ENCODE measurements at regions not wholly inside any gene's neighbourhood (a gene's known extent, or its start where the extent isn't known, plus 50 kb on each side); places are given as distances from the start of the nearest gene placed in this dataset.
"Not testable (repeated sequence)": the region's sequence is repeated elsewhere in the genome, so short reads cannot be mapped to it uniquely, and the experiment has no call there.

DNA sequence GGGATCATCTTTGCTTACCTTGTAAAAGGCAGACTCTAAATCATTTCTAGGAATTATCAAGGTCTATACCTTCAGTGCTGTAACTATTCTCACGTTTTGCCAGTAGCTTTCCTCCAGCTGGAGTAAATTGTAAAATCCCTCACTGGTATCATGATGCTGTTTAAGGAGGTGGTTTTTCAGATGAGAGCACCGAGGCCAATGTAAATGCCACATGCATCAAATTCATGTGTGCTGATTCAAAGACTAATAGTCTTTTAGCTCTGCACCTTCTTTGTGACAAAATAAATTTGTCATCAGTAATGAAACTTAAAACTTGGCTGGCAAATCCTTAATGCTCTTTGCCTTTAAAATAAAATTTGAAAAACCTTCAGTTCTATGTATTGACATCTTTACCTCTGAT lies 503.8 kb downstream of the SETD4 start:
- H3K4me1 ChIP-seq (ENCODE audit: control insufficient read depth, insufficient read depth, low read length) = no peaks in the 10 kb centered on the region
- peaks cover 0 to 3% of the 10 kb centered on the region in 2 donors for H3K27me3 ChIP-seq (ENCODE audit: control insufficient read depth in 1 of 2, insufficient read depth in 2 of 2, low read length in 2 of 2)
- H3K9me3 ChIP-seq (ENCODE audit: control insufficient read depth in 2 of 2, low read length in 2 of 2) = no peaks in the 10 kb centered on the region
- no peak overlapping the region for H3K4me3 ChIP-seq (ENCODE audit: low read length in 2 of 2)
- no peak overlapping the region for H3K27ac ChIP-seq (ENCODE audit: low read length)
- H3K36me3 ChIP-seq (ENCODE audit: control insufficient read depth in 2 of 2, insufficient read depth in 2 of 2, low read length in 2 of 2) = no peaks in the 10 kb centered on the region
- H3K9ac ChIP-seq (ENCODE audit: low read length in 2 of 2) = no peak overlapping the region

GRCh38 chr21:35552483-35552882 lies 503.4 kb upstream of the RUNX1 start:
- H3K4me3 ChIP-seq (ENCODE audit: low read length in 2 of 2); H3K9ac ChIP-seq (ENCODE audit: low read length in 2 of 2); H3K36me3 ChIP-seq (ENCODE audit: control insufficient read depth in 2 of 2, insufficient read depth in 2 of 2, low read length in 2 of 2); H3K9me3 ChIP-seq (ENCODE audit: control insufficient read depth in 2 of 2, low read length in 2 of 2); H3K27me3 ChIP-seq (ENCODE audit: control insufficient read depth in 1 of 2, insufficient read depth in 2 of 2, low read length in 2 of 2); H3K27ac ChIP-seq (ENCODE audit: low read length); H3K4me1 ChIP-seq (ENCODE audit: control insufficient read depth, insufficient read depth, low read length): not testable (repeated sequence)

GRCh38 chr21:35548904-35549615 lies 500.0 kb upstream of the RUNX1 start:
- Histone ChIP-seq H3K27me3 (ENCODE audit: control insufficient read depth in 1 of 2, insufficient read depth in 2 of 2, low read length in 2 of 2) (no peaks in the 10 kb centered on the region), H3K27ac (ENCODE audit: low read length) (no peak overlapping the region), H3K9ac (ENCODE audit: low read length in 2 of 2) (no peak overlapping the region), H3K36me3 (ENCODE audit: control insufficient read depth in 2 of 2, insufficient read depth in 2 of 2, low read length in 2 of 2) (no peaks in the 10 kb centered on the region), H3K4me3 (ENCODE audit: low read length in 2 of 2) (no peak overlapping the region), H3K9me3 (ENCODE audit: control insufficient read depth in 2 of 2, low read length in 2 of 2) (no peaks in the 10 kb centered on the region), H3K4me1 (ENCODE audit: control insufficient read depth, insufficient read depth, low read length) (no peaks in the 10 kb centered on the region)

DNA sequence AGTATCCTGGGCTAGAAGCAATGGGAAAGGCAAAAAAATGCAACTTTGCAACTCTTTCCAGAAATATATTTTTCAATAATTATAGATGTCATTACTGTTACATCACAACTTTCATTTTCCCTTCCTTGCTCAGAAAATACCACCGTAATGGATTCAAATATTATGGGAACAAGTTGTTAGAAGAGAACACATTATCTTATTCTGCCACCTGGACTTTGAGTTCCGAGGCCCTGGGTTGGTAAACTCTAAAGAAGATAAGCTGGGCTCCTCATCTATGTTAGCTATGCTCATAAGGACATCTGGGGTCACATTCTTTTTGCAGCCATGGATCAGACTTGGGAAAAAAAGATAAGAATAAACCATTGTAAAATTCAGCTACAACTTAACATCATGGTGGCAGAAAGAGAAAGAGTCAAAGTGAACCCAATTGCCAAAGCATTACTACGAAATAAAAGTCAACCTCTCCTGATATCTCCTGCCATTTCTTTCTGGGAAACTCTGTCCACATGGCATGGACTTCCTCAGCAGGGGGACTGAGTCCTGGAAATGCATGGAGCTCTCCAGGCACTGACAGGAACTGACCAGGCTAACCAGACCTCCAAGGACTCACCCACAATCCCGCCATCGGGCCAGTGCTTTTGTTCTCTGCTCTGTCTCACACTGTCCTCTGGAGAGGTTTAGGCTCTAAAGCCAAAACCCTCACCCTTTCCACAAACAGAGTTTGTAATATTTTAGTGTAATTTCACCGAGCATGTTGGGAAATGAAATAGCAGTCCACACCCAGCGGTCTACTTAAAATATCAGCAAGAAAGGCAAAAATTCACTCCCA lies 499.1 kb upstream of the RUNX1 start:
- Histone ChIP-seq H3K27ac (ENCODE audit: low read length) (no peak overlapping the region), H3K4me3 (ENCODE audit: low read length in 2 of 2) (no peak overlapping the region), H3K36me3 (ENCODE audit: control insufficient read depth in 2 of 2, insufficient read depth in 2 of 2, low read length in 2 of 2) (no peaks in the 10 kb centered on the region)

GRCh38 chr21:35543746-35544145 lies 494.6 kb upstream of the RUNX1 start:
- H3K9me3 ChIP-seq (ENCODE audit: control insufficient read depth in 2 of 2, low read length in 2 of 2) = no peaks in the 10 kb centered on the region
- no peaks in the 10 kb centered on the region for H3K36me3 ChIP-seq (ENCODE audit: control insufficient read depth in 2 of 2, insufficient read depth in 2 of 2, low read length in 2 of 2)
- H3K27me3 ChIP-seq (ENCODE audit: control insufficient read depth in 1 of 2, insufficient read depth in 2 of 2, low read length in 2 of 2) = no peaks in the 10 kb centered on the region
- H3K4me1 ChIP-seq (ENCODE audit: control insufficient read depth, insufficient read depth, low read length) = no peaks in the 10 kb centered on the region
- H3K27ac ChIP-seq (ENCODE audit: low read length) = no peak overlapping the region
- no peak overlapping the region for H3K4me3 ChIP-seq (ENCODE audit: low read length in 2 of 2)
- H3K9ac ChIP-seq (ENCODE audit: low read length in 2 of 2) = no peak overlapping the region

More for the DNA sequence above, 499.1 kb upstream of the RUNX1 start:
- no peaks in the 10 kb centered on the region for H3K4me1 ChIP-seq (ENCODE audit: control insufficient read depth, insufficient read depth, low read length)
- no peaks in the 10 kb centered on the region for H3K27me3 ChIP-seq (ENCODE audit: control insufficient read depth in 1 of 2, insufficient read depth in 2 of 2, low read length in 2 of 2)
- no peak overlapping the region for H3K9ac ChIP-seq (ENCODE audit: low read length in 2 of 2)
- no peaks in the 10 kb centered on the region for H3K9me3 ChIP-seq (ENCODE audit: control insufficient read depth in 2 of 2, low read length in 2 of 2)

DNA sequence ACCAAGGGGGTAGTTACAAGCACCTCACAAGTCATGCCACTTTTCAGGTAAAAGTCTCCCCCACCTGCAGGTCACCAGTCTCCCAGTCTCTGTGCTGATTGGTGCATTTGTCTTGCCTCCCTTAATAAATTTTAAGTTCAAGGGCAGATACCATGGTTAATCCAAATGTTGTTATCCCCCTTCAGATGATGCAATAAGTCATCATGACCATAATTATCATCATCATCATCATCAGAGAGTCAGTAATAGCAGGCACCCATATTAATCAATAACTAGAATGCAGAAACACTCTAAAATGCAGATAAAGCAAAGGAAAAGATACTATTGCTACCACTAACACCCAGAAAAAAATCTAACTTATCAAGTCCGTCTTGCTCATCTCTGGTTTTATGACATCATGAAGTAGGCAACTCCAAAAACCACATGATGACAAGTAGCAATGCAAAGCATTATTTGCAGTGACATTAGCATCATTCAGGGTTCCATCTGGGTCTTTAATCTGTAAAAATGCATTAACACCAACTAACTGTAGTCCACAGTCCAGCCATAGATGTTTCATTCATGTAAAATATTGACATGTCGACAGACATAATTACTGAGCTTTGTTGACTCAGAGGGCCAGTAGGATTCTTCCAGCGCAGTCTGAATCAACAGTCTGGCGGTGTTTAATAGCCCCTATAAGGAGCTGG lies 492.0 kb upstream of the RUNX1 start:
- Histone ChIP-seq H3K27me3 (ENCODE audit: control insufficient read depth in 1 of 2, insufficient read depth in 2 of 2, low read length in 2 of 2) (no peaks in the 10 kb centered on the region), H3K9me3 (ENCODE audit: control insufficient read depth in 2 of 2, low read length in 2 of 2) (no peaks in the 10 kb centered on the region)

DNA sequence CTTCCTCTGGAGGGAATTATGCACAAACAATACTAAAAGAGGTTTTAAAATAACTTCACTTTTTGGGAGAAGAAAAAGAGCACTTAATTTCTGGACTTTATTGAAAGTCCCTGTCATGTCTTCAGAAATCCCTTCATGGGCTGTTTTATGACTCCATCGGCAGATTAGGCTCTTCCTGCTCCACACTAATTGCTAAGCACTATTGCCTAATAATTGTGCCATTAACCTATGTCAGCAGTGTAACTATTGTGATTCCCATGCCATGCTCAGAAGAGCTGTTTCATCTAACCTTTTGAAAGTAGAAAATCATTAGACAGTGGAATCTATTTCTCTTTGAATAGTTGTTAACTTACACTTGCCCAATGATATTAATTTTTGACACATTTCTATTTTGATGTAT lies 489.3 kb upstream of the RUNX1 start:
- no peak overlapping the region for H3K4me3 ChIP-seq (ENCODE audit: low read length in 2 of 2)
- no peaks in the 10 kb centered on the region for H3K9me3 ChIP-seq (ENCODE audit: control insufficient read depth in 2 of 2, low read length in 2 of 2)
- no peaks in the 10 kb centered on the region for H3K36me3 ChIP-seq (ENCODE audit: control insufficient read depth in 2 of 2, insufficient read depth in 2 of 2, low read length in 2 of 2)
- no peaks in the 10 kb centered on the region for H3K27me3 ChIP-seq (ENCODE audit: control insufficient read depth in 1 of 2, insufficient read depth in 2 of 2, low read length in 2 of 2)
- no peak overlapping the region for H3K9ac ChIP-seq (ENCODE audit: low read length in 2 of 2)
- no peaks in the 10 kb centered on the region for H3K4me1 ChIP-seq (ENCODE audit: control insufficient read depth, insufficient read depth, low read length)
- H3K27ac ChIP-seq (ENCODE audit: low read length) = no peak overlapping the region

More for the DNA sequence above, 492.0 kb upstream of the RUNX1 start:
- Histone ChIP-seq H3K27ac (ENCODE audit: low read length) (no peak overlapping the region), H3K4me1 (ENCODE audit: control insufficient read depth, insufficient read depth, low read length) (no peaks in the 10 kb centered on the region), H3K4me3 (ENCODE audit: low read length in 2 of 2) (no peak overlapping the region), H3K36me3 (ENCODE audit: control insufficient read depth in 2 of 2, insufficient read depth in 2 of 2, low read length in 2 of 2) (no peaks in the 10 kb centered on the region), H3K9ac (ENCODE audit: low read length in 2 of 2) (no peak overlapping the region)

DNA sequence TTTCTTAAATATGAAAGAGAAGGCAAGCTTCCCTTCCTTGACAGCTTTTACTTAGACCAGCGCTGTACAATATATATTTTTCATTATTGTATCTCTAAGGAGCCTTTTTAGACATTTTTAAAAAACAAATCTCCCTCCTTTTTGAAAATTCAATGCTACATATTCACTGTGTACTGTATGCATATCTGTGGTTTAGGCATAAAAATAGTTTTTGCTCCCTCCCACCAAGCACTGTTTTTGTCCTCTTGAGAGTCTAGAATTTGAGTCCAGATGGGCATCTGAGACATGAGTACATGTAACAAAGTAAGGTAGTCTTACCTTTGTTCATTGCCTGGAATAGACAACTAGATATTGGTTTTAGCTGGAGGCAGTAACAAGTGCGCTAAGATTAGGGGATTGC lies 488.5 kb upstream of the RUNX1 start:
- Histone ChIP-seq H3K27ac (ENCODE audit: low read length) (no peak overlapping the region), H3K9me3 (ENCODE audit: control insufficient read depth in 2 of 2, low read length in 2 of 2) (no peaks in the 10 kb centered on the region), H3K27me3 (ENCODE audit: control insufficient read depth in 1 of 2, insufficient read depth in 2 of 2, low read length in 2 of 2) (no peaks in the 10 kb centered on the region), H3K4me3 (ENCODE audit: low read length in 2 of 2) (no peak overlapping the region), H3K9ac (ENCODE audit: low read length in 2 of 2) (no peak overlapping the region), H3K36me3 (ENCODE audit: control insufficient read depth in 2 of 2, insufficient read depth in 2 of 2, low read length in 2 of 2) (no peaks in the 10 kb centered on the region), H3K4me1 (ENCODE audit: control insufficient read depth, insufficient read depth, low read length) (no peaks in the 10 kb centered on the region)

GRCh38 chr21:35533893-35534292 lies 484.8 kb upstream of the RUNX1 start:
- Histone ChIP-seq H3K9ac (ENCODE audit: low read length in 2 of 2) (no peak overlapping the region), H3K36me3 (ENCODE audit: control insufficient read depth in 2 of 2, insufficient read depth in 2 of 2, low read length in 2 of 2) (no peaks in the 10 kb centered on the region), H3K9me3 (ENCODE audit: control insufficient read depth in 2 of 2, low read length in 2 of 2) (no peaks in the 10 kb centered on the region), H3K4me3 (ENCODE audit: low read length in 2 of 2) (no peak overlapping the region), H3K27ac (ENCODE audit: low read length) (no peak overlapping the region), H3K4me1 (ENCODE audit: control insufficient read depth, insufficient read depth, low read length) (no peaks in the 10 kb centered on the region), H3K27me3 (ENCODE audit: control insufficient read depth in 1 of 2, insufficient read depth in 2 of 2, low read length in 2 of 2) (no peaks in the 10 kb centered on the region)

DNA sequence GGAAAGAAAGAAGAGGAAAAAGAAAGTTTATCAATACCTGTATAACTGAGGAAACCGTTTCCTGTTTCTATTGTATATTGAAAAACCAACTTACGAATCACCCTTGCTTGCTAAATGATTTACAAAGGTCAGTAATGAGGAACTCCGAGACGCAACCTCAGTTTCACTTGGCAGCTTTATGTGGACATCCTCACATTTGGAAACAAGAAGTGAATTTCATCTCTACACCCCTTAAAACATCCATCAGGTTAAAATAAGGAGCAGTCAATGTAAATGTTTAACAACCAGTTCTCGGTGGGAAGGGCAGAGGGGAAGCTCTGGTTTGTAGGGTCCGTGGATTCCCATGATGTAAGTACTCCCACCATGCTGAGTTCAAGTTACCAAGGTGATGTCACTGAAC lies 481.7 kb upstream of the RUNX1 start:
- H3K4me1 ChIP-seq (ENCODE audit: control insufficient read depth, insufficient read depth, low read length) = peaks cover 8% of the 10 kb centered on the region
- H3K27me3 ChIP-seq (ENCODE audit: control insufficient read depth in 1 of 2, insufficient read depth in 2 of 2, low read length in 2 of 2) = no peaks in the 10 kb centered on the region
- H3K9me3 ChIP-seq (ENCODE audit: control insufficient read depth in 2 of 2, low read length in 2 of 2) = no peaks in the 10 kb centered on the region
- no peaks in the 10 kb centered on the region for H3K36me3 ChIP-seq (ENCODE audit: control insufficient read depth in 2 of 2, insufficient read depth in 2 of 2, low read length in 2 of 2)
- no peak overlapping the region for H3K9ac ChIP-seq (ENCODE audit: low read length in 2 of 2)
- no peak overlapping the region for H3K4me3 ChIP-seq (ENCODE audit: low read length in 2 of 2)
- no peak overlapping the region for H3K27ac ChIP-seq (ENCODE audit: low read length)
